EH (cell line): ENCODE measurements at regions not wholly inside any gene's neighbourhood (a gene's known extent, or its start where the extent isn't known, plus 50 kb on each side); places are given as distances from the start of the nearest gene placed in this dataset.

Experiments
- DNase-seq: peaks from one replicate; pipeline ENCODE4 v3.0.0-alpha.2; 2015; ENCODE audit warnings: low read depth

DNA sequence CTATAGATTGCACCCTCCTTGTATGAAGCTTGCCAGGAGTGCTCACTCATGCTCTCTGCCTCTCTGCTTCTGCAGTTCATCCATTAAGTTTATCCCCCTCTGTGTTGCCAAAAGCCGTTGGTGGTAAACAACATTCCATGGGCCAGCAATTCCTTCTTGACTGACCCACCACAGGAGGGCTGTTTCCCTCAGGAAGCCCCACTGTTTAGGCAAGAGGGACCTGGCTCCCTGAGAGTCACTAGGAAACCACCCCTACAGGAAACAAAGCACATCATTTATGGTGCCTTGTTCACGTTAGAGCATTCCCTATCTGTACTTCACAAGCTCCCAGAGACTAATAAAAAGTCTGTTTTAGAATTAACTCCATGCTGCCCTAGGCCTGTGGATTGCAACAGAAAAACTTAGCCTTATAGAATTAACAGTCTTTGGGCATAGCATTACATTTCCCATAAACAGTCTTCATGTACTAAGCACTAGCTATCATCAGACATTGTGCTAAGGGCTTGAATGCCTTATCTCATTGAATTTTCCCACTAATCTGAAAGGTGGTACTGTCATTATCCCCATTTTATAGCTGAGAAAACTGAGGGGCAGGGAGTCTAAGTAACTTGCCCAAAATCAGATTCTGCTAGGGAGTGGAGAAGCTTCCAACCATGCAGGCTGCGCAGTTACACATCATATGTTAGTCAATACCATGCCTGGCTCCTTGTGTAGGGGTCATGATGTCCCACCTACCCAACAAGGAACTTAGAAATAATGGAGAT is 149.9 kb downstream of the SHQ1 start:
- DNase-seq = peak; percentile 4

DNA sequence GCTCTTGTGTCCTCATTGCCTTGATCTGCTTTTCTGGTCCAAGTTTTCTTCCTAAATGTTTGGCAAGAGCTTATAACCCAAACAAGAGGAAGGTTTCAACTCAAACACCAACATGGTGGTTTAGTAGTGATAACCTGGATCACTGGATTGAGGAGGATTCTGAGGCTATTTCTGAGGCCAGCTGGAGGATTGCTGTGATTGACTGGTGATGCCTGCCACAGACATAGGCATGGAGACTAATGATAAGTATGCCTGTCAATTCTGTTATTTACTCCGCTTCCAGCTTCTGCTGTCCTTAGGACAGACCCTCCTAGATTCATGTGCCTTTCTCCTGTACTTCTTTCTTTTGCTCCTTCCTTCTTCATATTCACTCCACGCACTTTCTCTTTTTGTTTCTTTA is 150.5 kb downstream of the SHQ1 start:
- no peak for DNase-seq

DNA sequence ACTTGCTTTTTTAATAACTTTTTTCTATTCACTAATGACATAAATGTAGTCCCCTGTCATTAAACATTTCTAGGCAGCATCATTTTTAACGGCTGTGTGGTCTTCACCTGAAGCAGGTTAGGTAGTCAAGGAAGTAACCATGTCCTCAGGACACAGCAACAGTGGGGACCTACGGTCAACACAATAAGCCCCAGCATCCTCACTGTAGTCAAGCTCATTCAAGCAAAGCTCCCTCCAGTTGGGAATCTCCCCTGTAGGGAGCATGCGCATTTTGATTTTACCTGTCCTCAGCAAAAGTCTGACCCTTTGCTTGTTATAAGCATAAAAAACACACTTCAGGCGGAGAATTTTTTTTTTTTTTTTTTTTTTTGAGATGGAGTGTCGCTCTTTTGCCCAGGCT is 151.4 kb downstream of the SHQ1 start:
- DNase-seq = no peak

DNA sequence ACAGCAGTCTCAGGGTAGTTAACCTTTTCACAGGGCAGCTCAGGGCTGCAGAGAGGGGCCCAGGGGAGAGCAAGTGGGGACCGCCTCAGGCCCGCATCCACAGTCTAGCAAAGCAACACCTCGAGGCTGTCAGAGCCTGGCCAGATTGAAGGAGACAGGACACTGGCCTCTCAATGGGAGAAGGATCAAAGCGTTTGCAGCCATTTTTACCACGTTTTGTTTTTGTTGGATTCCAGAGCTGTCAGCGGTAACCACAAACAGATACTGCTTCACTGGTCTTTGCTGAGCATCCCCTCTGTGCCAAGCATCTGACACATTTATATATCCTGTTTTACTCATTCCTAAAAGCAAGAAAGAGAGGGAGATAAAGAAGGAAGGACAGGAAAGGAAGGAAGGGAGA is 153.8 kb downstream of the SHQ1 start:
- DNase-seq = peak; percentile 66

DNA sequence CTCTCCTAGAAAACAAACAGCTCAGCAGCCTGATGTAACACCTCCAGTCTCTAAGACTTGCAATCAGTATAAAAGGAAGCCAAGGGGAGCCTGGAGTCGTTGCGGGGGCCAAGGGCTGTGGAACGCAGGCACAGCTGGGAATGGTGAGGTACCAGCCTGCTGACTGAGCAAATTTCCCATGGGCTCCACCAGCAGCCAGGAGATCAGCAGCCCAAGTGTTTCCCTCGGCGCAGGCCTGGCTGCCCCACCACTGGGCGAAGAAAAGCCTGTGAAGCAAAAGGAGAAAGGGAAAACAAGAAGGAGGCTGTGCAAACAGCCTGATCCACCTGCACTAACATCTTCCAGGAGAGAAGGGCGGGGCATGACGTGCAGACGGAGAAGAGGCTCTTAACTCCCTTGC is 155.3 kb downstream of the SHQ1 start:
- no peak for DNase-seq

DNA sequence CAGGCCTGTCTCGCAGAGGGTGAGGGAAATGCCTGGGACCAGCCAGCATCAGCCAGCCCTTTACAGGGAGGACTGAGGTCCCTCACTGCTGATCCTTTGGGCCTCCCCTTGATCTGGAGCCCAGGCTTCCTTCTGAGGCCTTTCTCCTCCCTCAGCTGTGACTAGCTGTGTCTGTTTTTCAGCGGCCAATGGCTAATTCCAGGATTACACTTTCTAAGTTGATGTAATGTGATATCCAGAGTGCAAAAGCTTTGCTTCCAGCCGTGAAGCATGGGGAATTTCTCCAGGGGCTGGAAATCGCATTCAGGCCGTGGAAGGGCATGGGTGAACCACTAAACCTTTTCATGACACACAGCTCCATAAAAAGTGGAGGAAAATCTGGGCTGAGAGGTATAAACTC is 157.6 kb downstream of the SHQ1 start:
- no peak for DNase-seq

DNA sequence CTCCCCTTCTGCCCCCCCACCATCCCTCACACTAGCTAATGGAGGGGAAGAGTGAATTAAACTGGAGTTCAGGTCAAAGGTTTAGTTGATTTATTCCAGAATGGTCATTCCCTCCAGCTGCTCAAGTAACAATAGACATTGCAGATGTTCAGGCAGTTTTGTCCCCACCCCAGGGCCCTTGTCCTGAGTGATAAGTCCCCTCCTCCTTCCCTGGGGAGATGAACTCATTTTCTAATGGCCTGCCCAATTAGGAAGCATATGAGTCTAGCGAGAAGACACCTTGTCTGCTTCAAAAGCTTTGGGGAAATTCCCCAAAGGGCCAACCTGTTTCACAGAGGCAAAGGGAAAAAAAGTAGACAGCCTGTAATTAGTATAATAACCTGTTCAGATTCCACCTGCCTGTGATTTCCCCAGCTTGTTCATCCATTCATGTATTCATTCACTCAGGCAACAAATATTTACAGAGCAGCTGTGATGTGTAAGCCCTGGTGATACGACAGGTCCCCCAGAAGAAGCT is 165.3 kb downstream of the SHQ1 start:
- no peak for DNase-seq

DNA sequence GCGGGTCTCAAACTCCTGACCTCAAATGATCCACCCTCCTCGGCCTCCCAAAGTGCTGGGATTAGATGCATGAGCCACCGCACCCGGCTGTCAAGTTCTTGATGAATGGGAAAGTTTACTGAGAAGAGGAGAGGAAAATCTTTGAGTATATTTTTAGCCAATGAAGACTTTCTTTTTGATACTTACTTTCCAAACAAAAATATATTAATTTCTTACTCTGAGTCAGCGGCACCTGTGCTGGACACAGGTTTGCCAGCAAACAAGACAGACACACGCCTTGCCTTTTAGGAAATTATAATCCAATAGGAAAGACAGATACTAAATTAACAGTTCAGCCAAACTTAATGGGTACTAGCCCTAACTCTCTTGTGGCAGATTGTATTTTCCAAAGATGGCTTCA is 166.6 kb downstream of the SHQ1 start:
- DNase-seq = no peak

DNA sequence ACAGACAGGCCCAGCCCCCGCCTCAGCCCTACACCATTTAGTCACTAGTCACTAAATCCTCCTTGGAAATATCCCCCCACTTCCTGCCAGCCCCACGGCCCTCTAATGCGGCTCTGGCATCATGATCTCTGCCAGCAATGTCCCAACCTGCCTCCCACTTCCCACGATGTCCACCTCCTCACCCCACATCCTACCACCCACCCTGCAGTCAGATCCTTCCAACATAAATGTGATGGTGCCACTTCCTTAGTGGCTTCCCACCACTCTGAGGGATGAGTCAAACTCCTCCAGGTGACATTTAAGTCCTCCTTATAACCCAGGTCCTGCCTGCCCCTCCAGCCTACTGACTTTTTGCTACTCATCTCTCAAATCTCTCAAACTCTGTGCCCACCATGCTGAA is 167.5 kb downstream of the SHQ1 start:
- DNase-seq = no peak

DNA sequence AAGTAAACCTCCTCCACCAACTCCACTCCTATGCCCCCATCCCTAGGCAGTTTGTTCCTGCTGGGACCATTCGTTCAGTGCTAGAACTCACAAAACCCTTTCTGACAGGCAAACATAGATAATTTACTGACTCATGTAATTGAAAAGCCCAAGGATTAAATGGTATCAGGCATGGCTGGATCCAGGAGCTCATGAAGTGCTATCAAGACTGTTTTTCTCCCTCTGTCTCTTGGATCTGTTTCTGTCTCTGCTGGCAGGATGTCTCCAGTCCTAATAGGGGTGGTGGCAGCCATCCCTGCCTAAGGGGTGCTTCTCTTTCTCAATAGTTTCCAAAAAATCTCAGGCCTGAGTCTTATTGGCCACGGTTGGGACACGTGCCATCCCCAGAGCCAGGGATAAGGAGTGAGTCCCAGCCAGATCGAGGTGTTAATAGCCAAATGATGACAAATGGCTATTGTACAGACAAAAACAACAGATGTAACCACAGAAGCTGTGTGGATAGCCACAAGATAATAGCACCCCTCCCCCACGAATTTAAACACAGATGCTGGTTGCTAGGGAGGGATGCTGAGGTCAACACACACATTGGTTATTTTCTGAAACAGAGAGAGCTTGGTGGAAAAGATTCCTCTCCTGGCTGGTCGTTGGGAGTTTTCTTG is 168.6 kb downstream of the SHQ1 start:
- peak; percentile 36 for DNase-seq

DNA sequence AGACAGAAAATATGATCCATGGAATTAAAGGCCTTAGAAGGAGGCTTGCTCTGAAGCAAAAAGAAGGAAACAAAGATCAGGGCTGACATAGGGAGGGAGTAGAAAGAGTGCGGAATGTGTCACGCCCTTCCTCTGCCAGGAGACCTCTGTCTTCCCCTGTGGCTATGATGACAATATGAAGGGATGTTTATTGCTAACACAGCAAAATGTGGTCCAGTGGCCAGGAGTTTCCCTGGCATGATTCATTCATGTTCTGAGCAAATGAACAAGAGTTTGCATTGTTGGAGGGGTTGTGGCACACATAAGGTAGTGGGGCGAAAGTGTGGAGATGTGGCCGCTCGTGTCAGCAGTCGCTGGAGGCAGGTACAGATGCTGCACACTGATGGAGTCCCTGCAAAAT is 169.4 kb downstream of the SHQ1 start:
- DNase-seq = no peak

DNA sequence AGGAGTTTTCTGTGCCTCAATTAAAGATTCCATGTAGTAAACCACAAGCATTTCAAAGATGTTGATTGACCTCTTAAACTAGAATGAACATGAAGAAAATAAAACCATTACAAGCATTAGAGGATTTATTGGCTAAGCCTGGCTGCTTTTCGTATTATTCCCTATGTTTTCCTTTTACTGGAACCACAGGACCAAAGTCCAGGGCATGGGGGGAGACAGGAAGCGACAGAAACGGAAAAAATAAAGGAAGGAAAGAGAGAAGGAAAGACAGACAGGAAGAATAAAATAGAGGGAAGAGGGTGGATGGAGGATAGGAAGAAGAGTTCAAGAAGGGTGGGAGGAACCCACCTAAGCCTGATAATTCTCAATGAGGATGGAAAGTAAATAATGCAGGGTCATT is 169.9 kb downstream of the SHQ1 start:
- no peak for DNase-seq

DNA sequence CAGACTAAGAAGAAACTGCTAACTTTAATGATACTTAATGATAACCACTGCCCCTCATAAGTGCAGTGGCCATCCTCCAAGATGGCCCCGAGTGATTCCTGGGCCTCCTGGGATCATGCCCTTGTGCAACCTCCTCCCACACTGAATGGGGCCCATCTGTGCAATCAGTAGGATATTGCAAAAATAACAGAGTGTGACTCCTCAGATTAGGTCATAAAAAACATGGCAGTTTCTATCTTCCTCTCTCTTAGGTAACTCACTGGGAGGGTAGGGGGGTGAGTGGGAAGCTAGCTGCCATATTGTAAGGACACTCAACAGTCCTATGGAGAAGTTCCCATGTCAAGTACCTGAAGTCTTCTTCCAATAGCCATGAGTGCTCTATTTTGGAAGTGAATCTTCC is 173.0 kb downstream of the SHQ1 start:
- DNase-seq = no peak

DNA sequence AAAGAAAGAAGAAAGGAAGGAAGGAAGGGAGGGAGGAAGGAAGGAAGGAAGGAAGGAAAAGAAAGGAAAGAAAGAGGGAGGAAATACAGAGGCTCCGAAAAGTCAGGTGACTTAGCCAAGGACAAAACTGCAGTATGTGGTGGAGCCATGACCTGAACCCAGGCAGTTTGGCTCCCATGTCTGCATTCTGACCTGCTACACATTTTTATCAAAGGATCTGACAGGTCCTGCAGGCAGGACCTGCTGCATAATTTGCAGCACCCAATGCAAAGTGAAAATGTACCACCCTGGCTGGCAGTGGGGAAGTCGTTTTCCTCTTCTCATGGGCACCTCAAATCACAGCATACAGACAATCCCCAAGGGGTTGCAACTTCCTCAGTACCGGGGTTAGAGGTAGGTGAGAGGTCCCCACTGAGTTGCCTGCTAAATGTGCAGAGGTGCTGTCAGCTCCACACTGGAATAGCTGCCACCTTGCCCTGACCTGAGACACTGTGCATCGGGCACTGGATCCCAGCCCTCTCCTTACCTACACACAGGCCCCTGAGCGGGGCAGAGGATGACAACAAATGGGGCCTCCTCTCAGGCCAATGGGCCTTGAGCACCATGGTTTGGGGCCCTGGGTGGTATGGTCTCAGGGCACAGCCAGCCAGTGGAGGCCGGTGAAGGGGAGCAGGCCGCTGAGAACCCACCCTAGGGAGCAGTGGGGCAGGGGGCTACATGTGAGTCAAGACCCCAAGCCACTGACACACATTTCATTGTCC is 175.1 kb downstream of the SHQ1 start:
- no peak for DNase-seq

DNA sequence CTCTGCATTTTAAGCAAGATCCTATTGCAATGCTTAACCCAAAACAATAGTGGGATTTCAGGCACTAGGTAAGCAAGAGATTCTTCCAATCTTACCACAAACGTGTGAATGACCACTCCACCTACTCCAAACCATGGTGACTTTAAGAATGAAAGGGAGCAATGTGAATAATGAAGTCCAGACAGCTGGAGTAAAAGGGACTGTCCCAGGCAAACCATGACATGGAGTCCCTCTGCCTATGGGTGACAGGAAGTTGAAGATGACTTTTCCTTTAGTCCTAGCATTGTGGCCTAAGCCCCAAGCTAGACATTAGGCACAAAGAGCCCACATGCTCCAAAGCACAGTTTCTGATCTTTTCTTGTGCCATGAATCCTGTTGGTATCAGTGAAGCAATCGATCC is 179.0 kb downstream of the SHQ1 start:
- DNase-seq = no peak

DNA sequence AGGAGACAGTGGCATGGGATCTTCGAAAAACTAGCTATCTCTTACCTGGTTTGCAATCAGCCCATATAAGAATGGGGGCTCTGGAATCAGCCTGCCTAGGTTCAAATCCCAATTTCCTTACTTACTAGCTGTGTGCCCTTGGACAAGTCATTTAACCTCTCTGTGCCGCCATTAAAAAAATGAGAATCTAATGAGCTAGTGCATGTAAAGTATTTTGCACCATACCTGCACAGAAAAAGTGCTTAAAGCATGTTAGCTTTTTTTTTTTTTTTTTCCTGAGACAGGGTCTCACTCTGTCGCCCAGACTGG is 181.8 kb downstream of the SHQ1 start:
- DNase-seq = no peak

DNA sequence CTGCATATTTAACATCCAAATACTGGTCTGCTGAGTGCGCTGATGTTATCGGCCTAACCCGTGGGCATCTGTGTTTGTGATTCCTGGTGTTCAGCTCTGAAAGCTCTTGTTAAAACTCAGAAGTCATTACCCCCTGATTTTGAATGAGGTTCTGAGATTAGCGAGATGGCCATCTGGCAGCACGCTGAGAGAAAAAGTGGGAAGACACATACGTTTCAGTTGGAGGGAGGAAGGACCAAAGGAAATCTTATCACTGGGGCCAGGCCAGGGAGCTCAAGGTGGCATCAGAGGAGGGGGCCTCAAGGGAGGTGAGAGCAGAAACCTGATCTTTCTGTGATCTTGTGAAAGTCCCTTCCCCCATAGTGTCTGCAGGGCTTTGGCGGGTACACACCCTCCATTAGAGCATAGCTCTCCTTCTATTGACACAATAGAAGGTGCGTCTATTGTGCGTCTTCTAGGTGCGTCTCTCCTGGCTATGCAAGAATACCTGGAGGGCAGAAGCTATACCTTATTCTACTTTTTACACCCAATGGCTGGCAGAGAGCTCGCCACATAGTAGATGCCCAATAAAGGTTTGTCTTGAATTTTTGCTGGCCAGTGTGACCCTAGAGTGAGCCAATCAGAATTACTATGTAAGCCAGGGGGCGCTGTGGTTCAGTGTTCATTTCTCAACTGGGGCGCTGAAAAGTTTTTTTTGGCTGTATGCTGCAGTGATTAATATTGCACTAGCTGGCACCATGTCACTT is 182.4 kb downstream of the SHQ1 start:
- peak; percentile 29 for DNase-seq

DNA sequence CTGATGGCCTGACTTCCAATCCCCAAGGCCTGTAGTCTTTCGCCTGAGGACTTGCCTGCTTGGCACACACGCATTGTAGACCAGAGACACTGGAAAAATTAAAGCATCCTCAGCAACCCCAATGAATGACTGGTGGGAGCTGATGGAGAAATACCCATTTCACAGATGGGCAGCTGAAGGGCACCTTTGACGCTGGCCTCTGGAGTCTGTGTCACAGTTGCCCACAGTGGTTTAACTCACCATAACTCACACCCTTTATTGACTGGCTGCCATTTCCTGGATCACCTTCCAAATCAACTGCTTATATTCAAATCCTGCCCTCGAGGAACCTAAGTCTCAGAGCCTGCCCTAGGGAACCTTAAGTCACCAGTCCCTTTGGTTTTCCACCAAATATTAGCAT is 183.1 kb downstream of the SHQ1 start:
- DNase-seq = no peak

DNA sequence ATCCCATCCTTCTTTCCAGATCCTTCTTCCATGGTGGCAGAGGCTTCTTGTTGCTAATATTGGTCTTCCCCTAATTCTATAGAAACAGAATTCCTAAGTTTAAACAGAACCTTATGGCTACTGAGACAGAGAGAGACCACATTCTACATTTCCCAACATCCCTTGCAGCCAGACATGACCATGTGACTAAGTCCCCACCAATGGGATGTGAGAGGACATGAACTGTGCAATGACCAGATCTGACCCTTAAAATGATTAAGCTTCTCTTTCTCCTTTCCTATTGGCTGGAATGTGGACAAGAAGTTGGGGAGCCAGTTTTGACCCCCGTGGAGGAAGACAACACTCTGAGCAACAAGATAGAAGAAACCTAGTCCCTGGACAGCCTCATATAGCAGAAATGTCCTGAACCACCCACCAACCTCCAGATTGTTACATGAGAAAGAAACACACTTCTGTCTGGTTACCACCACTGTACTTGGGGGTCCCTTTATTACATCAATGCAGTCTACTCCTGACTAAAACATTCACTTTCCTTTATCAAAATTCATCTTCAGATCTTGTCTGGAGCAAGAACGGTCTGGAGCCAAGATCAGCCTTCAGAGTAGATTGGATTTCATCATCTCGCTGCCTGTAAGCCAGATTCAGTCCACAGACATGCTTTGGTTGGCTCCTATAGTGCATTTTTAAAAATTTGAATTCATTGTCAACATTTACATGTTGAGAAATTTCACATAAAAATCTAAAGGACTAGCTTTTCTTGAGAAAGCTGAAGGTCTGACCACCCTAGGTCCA is 183.9 kb downstream of the SHQ1 start:
- no peak for DNase-seq

DNA sequence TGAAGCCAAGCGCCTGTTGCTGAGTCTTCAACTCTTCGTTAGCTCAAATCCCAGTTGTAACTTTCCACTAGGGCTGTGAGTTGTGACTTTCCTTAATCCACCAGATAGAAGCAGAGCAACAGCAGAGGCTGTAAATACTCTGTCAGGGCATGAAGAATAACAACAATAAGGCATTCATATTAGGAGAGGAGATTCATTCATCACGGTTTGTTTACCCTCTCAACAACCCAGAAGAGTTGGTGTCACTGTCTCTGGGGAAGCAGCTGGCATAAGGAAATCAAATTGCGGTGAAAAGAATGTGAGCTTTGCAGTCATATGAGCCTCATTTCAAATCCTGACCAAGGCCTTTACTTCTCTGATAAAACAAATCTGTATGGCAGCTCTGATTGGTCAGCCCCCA is 184.8 kb downstream of the SHQ1 start:
- no peak for DNase-seq

DNA sequence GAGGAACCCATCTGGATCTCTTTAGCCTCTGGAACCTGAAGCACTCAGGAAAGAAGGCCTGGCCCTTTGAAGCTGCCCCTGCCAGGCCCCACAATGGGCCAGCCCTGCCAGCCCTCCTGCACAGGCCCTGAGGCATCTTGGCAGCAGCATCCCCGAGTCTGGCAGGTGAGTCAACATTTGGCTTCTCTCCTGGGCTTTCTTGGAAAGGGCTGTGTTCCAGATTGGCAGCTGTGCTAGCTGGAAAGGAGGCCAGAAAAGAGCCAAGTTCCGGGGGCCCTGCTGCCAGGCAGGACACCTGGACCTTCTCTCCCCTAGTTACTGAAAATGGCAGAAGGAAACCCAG is 187.2 kb downstream of the SHQ1 start:
- DNase-seq = peak; percentile 80
